ENCODE measurements at regions not wholly inside any gene's neighbourhood (a gene's known extent, or its start where the extent isn't known, plus 50 kb on each side); places are given as distances from the start of the nearest gene placed in this dataset.

DNA sequence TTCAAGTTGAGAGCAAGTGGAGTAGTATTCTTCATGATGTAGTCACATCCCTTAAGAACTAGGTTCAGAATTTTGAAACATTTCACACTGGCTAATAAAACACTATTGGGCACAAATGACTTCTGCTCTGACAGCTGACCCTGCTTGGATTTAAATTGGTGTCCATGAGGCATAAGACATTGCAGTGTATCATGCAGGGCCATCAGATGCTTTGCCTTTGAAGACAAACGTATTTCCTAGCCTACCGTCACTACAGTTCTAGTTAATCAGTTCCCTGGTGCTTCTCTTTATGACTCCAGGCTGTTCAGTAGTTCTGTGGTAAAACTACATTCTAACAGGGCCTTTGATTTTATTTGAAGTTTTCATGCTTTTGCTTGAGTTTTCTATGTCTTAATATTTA, 168.5 kb upstream of the ZNF804B start:
- H3K79me2 ChIP-seq (ENCODE audit: control insufficient read depth, insufficient read depth, low read length) = no peaks in the 10 kb centered on the region
- no peak overlapping the region for H3K9ac ChIP-seq (ENCODE audit: control insufficient read depth, extremely low read depth, insufficient read depth, low read length)
- no peak for DNase-seq (ENCODE audit: low read depth, low spot score)
- H3K36me3 ChIP-seq (ENCODE audit: control insufficient read depth in 2 of 2, extremely low read depth in 1 of 2, insufficient read depth in 2 of 2, low read length in 2 of 2) = no peaks in the 10 kb centered on the region
- FAIRE-seq = no peak
- no peaks in the 10 kb centered on the region for H3K9me3 ChIP-seq (ENCODE audit: control insufficient read depth, low read depth, low read length)
- no peak overlapping the region for H3K4me3 ChIP-seq (ENCODE audit: control insufficient read depth in 2 of 3, extremely low read depth in 1 of 3, insufficient read depth in 2 of 3, low read depth in 1 of 3, low read length in 3 of 3)
- H2AFZ ChIP-seq (ENCODE audit: control insufficient read depth, low read length) = no peak overlapping the region
- H3K27ac ChIP-seq (ENCODE audit: control insufficient read depth, insufficient read depth, low read length) = no peak overlapping the region
- no peaks in the 10 kb centered on the region for H4K20me1 ChIP-seq (ENCODE audit: control insufficient read depth, extremely low read depth, insufficient read depth, low read length)
- no peaks in the 10 kb centered on the region for H3K9me1 ChIP-seq (ENCODE audit: control insufficient read depth, extremely low read depth, insufficient read depth, low read length)
- H3K27me3 ChIP-seq (ENCODE audit: control insufficient read depth, extremely low read depth, insufficient read depth, low read length) = no peaks in the 10 kb centered on the region
- H3K4me2 ChIP-seq (ENCODE audit: control insufficient read depth, extremely low read depth, insufficient read depth, low read depth, low read length) = no peak overlapping the region
- TF ChIP-seq, protein P1, sequence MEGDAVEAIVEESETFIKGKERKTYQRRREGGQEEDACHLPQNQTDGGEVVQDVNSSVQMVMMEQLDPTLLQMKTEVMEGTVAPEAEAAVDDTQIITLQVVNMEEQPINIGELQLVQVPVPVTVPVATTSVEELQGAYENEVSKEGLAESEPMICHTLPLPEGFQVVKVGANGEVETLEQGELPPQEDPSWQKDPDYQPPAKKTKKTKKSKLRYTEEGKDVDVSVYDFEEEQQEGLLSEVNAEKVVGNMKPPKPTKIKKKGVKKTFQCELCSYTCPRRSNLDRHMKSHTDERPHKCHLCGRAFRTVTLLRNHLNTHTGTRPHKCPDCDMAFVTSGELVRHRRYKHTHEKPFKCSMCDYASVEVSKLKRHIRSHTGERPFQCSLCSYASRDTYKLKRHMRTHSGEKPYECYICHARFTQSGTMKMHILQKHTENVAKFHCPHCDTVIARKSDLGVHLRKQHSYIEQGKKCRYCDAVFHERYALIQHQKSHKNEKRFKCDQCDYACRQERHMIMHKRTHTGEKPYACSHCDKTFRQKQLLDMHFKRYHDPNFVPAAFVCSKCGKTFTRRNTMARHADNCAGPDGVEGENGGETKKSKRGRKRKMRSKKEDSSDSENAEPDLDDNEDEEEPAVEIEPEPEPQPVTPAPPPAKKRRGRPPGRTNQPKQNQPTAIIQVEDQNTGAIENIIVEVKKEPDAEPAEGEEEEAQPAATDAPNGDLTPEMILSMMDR (optimal IDR thresholded peaks at IDR 0.05 in 1 of 3, IDR thresholded peaks at IDR 0.05 in 1 of 3, conservative IDR thresholded peaks at IDR 0.05 in 1 of 3; ENCODE audit: extremely low read depth in 1 of 3, insufficient read depth in 2 of 3, low read length in 3 of 3) = no peak
- H3K4me1 ChIP-seq (ENCODE audit: control insufficient read depth, extremely low read depth, insufficient read depth, low read length) = no peaks in the 10 kb centered on the region
- dilution Hi-C loops (cut with MboI; ENCODE audit: extremely low pct_ligation_motif_present, low sequenced_read_pairs) = no loop called here

DNA sequence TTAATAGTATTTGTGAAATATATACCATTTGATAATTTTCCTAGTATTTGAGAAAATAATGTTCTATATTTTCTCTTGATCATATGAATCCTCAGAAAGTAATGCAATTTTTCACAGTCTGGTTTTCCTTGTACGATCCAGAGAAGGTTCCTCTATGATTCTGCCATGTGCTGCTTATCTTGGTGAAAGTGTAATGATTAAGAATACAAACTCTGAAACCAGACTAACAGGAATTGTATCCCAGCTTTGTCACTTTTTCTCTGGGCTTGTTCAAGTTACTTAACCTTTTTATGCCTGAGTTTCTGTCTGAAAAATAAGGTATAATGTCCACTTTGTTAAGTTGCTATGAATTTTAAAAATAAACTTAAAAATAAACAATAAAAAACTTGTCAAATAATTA, 169.6 kb upstream of the ZNF804B start:
- no peaks in the 10 kb centered on the region for H3K4me1 ChIP-seq (ENCODE audit: control insufficient read depth, extremely low read depth, insufficient read depth, low read length)
- no peaks in the 10 kb centered on the region for H3K9me1 ChIP-seq (ENCODE audit: control insufficient read depth, extremely low read depth, insufficient read depth, low read length)
- no peaks in the 10 kb centered on the region for H3K9me3 ChIP-seq (ENCODE audit: control insufficient read depth, low read depth, low read length)
- no peak overlapping the region for H3K4me2 ChIP-seq (ENCODE audit: control insufficient read depth, extremely low read depth, insufficient read depth, low read depth, low read length)
- DNase-seq (ENCODE audit: low read depth, low spot score) (no peak), FAIRE-seq (no peak)
- no peaks in the 10 kb centered on the region for H3K36me3 ChIP-seq (ENCODE audit: control insufficient read depth in 2 of 2, extremely low read depth in 1 of 2, insufficient read depth in 2 of 2, low read length in 2 of 2)
- no peak overlapping the region for H3K27ac ChIP-seq (ENCODE audit: control insufficient read depth, insufficient read depth, low read length)
- no peaks in the 10 kb centered on the region for H3K79me2 ChIP-seq (ENCODE audit: control insufficient read depth, insufficient read depth, low read length)
- no peak overlapping the region for H3K4me3 ChIP-seq (ENCODE audit: control insufficient read depth in 2 of 3, extremely low read depth in 1 of 3, insufficient read depth in 2 of 3, low read depth in 1 of 3, low read length in 3 of 3)
- no peak for TF ChIP-seq EZH2 (IDR thresholded peaks at IDR 0.05; ENCODE audit: low read length)
- TF ChIP-seq, protein P1 (optimal IDR thresholded peaks at IDR 0.05 in 1 of 3, IDR thresholded peaks at IDR 0.05 in 1 of 3, conservative IDR thresholded peaks at IDR 0.05 in 1 of 3; ENCODE audit: extremely low read depth in 1 of 3, insufficient read depth in 2 of 3, low read length in 3 of 3) = no peak
- no peak overlapping the region for H2AFZ ChIP-seq (ENCODE audit: control insufficient read depth, low read length)
- no peaks in the 10 kb centered on the region for H4K20me1 ChIP-seq (ENCODE audit: control insufficient read depth, extremely low read depth, insufficient read depth, low read length)
- H3K9ac ChIP-seq (ENCODE audit: control insufficient read depth, extremely low read depth, insufficient read depth, low read length) = no peak overlapping the region
- dilution Hi-C loops (cut with MboI; ENCODE audit: extremely low pct_ligation_motif_present, low sequenced_read_pairs) = no loop called here
- H3K27me3 ChIP-seq (ENCODE audit: control insufficient read depth, extremely low read depth, insufficient read depth, low read length) = no peaks in the 10 kb centered on the region
